BE2C (cell line): ENCODE measurements at regions not wholly inside any gene's neighbourhood (a gene's known extent, or its start where the extent isn't known, plus 50 kb on each side); places are given as distances from the start of the nearest gene placed in this dataset.

Source experiments
- DNase-seq: peaks from one replicate; pipeline ENCODE4 v3.0.0-alpha.2; 2020
- H3K27me3 ChIP-seq: fragments of 250-450 bp; sonication (Bioruptor Pico); 2 replicates; pipeline ENCODE4 v1.5.1; 2020; ENCODE audit warnings: mild to moderate bottlenecking
- H3K36me3 ChIP-seq: fragments of 250-450 bp; sonication (Bioruptor Pico); 2 replicates; pipeline ENCODE4 v1.5.1; 2020; ENCODE audit warnings: mild to moderate bottlenecking
- H3K4me1 ChIP-seq: fragments of 250-450 bp; sonication (Bioruptor Pico); 2 replicates; pipeline ENCODE4 v1.5.1; 2020
- H3K4me3 ChIP-seq: 2 replicates; pipeline ENCODE4 v1.5.1; 2011; ENCODE audit warnings: low read depth, low read length
- H3K9me3 ChIP-seq: fragments of 250-450 bp; sonication (Bioruptor Pico); 2 replicates; pipeline ENCODE4 v1.5.1; 2020
- TF ChIP-seq, protein P1 (sequence below): IDR thresholded peaks from 2 replicates; pipeline ENCODE4 v1.5.1; 2012; ENCODE audit warnings: mild to moderate bottlenecking, low read depth, low read length

DNA sequence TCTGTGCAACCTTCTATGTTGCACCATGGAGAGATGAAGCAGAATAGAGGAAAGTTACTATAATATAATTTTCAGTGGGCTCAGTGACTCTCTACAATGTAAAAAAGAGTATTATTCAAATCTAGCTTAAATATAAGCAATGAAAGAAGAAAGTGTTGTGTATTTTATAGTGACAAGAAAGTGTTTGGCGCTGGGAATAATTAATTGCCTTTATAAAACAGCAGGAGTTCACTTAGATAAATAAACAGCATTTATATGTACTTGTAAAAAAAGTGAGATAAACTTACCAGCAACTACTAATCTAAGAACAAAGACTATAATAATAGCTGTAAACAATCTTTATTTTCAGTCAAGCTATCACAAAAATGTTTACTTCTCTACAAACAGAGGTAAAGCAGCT lies 488.9 kb upstream of the PCDH10 start:
- TF ChIP-seq, protein P1, sequence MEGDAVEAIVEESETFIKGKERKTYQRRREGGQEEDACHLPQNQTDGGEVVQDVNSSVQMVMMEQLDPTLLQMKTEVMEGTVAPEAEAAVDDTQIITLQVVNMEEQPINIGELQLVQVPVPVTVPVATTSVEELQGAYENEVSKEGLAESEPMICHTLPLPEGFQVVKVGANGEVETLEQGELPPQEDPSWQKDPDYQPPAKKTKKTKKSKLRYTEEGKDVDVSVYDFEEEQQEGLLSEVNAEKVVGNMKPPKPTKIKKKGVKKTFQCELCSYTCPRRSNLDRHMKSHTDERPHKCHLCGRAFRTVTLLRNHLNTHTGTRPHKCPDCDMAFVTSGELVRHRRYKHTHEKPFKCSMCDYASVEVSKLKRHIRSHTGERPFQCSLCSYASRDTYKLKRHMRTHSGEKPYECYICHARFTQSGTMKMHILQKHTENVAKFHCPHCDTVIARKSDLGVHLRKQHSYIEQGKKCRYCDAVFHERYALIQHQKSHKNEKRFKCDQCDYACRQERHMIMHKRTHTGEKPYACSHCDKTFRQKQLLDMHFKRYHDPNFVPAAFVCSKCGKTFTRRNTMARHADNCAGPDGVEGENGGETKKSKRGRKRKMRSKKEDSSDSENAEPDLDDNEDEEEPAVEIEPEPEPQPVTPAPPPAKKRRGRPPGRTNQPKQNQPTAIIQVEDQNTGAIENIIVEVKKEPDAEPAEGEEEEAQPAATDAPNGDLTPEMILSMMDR = no peak
- Histone ChIP-seq H3K4me3 (no peak overlapping the region), H3K4me1 (no peaks in the 10 kb centered on the region), H3K27me3 (no peaks in the 10 kb centered on the region), H3K36me3 (no peaks in the 10 kb centered on the region), H3K9me3 (no peaks in the 10 kb centered on the region)
- no peak for DNase-seq

DNA sequence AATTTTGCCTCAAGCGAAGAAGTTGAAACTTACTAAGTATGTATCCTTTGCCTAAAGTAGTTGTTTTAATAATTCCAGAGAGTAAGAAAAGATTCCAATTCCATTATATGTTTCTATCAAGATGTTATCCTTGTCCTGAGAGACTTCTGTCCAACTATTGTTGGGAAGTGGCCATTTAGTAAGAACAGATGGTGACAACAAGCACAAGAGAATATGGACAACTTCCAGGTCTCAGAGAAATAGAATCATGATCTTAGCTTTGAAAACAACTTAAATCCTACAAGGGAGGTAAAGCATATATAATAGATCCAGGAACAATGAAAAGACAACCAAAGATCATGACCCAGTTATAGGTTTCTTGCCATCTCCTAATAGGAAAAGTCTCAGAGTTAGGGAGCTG lies 486.6 kb upstream of the PCDH10 start:
- Histone ChIP-seq H3K27me3 (no peaks in the 10 kb centered on the region), H3K9me3 (no peaks in the 10 kb centered on the region), H3K4me1 (no peaks in the 10 kb centered on the region), H3K4me3 (no peak overlapping the region), H3K36me3 (no peaks in the 10 kb centered on the region)
- no peak for DNase-seq
- TF ChIP-seq, protein P1 = no peak

DNA sequence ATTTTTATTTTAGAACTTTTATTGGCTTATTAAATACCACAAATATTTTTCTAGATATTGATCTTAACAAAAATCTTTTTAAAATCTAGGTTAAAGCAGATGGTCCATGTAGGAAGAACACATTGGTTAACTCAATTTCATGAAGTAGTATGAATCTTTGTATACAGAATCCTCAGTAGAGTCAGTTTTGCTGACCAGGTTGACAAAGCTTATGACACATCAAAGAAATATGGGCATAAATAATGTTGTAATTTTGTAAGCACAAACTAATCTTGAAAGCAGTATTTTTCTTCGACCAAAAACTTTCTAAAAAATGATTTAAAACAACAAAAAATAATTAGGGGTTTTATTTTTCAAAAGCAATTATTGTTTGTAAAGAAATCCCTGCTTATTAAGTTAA lies 479.3 kb upstream of the PCDH10 start:
- DNase-seq = no peak
- H3K27me3 ChIP-seq = no peaks in the 10 kb centered on the region
- TF ChIP-seq, protein P1 = no peak
- no peaks in the 10 kb centered on the region for H3K36me3 ChIP-seq
- peaks cover 5% of the 10 kb centered on the region for H3K4me1 ChIP-seq
- no peaks in the 10 kb centered on the region for H3K9me3 ChIP-seq
- no peak overlapping the region for H3K4me3 ChIP-seq

DNA sequence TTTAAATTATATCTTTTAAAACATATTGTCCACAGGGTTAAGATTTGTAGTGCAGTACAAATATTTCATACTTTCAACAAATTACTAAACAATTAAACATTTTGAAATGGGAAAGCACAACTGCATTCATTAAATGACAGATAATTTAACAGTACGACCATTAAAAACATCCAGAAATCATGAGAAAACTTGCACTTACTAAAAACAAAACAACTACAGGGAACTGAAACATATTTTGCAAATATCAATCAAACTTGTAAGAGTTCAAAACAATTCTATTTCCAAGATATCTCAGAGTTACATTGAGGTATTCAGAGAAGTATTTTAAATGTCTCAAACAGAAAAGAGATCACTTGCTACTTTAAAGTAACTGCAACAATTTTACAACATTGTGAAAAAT lies 478.5 kb upstream of the PCDH10 start:
- no peak for DNase-seq
- H3K4me1 ChIP-seq = peaks cover 5% of the 10 kb centered on the region
- no peaks in the 10 kb centered on the region for H3K27me3 ChIP-seq
- no peaks in the 10 kb centered on the region for H3K36me3 ChIP-seq
- TF ChIP-seq, protein P1 = no peak
- H3K9me3 ChIP-seq = no peaks in the 10 kb centered on the region
- H3K4me3 ChIP-seq = no peak overlapping the region

DNA sequence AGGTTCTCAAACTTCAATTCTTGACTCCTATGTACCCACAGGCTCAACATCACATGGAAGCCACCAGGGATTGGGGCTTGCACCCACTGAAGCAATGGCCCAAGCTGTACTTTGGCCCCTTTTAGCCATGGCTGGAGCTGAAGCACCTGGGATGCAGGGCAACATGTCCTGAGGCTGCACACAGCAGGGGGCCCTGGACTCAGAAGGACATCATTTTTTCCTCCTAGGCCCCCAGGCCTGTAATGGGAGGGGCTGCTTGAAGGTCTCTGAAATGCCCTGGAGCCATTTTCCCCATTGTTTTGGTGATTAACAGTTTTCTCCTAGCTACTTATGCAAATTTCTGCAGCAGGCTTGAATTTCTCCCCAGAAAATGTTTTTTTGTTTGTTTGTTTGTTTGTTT lies 465.1 kb upstream of the PCDH10 start:
- Histone ChIP-seq H3K27me3 (no peaks in the 10 kb centered on the region), H3K4me3 (no peak overlapping the region), H3K9me3 (no peaks in the 10 kb centered on the region; the same call in 1 of the 2 replicates), H3K4me1 (no peaks in the 10 kb centered on the region), H3K36me3 (no peaks in the 10 kb centered on the region)
- TF ChIP-seq, protein P1 = no peak
- no peak for DNase-seq

DNA sequence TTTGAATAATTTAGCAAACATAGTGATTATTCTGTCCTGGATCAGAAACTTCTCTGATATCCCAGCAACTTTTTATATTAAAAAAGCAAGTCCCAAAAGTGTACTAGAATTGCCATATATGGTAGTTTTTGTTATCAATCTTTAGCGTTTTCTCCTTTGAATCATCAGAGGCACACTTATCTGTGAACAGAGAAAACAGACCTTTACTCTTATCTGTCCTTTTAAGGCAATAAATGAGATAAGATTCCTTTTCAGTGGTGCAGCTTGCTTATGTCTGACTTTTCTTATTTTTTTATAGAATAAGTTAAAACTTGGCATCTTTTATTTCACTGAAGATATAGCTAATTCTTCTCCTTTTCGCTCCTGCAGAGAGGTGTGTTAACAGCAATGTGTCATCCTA lies 458.1 kb upstream of the PCDH10 start:
- Histone ChIP-seq H3K4me1 (peaks cover 5% of the 10 kb centered on the region), H3K9me3 (no peaks in the 10 kb centered on the region), H3K27me3 (no peaks in the 10 kb centered on the region), H3K36me3 (no peaks in the 10 kb centered on the region), H3K4me3 (no peak overlapping the region)
- TF ChIP-seq, protein P1 = no peak
- no peak for DNase-seq
